GM12878 (cell line): ENCODE measurements at regions not wholly inside any gene's neighbourhood (a gene's known extent, or its start where the extent isn't known, plus 50 kb on each side); places are given as distances from the start of the nearest gene placed in this dataset.

Experiments used
- BRCA1 ChIP-seq: IDR thresholded peaks from 2 replicates; pipeline ENCODE4 v1.6.1; 2011; ENCODE audit warnings: low read depth, low read length, improper control_type of control experiment
- CHD1 ChIP-seq: IDR thresholded peaks from 2 replicates; pipeline ENCODE4 v1.6.1; 2012; ENCODE audit warnings: low read depth, low read length, improper control_type of control experiment
- CREB1 ChIP-seq: IDR thresholded peaks from 2 replicates; pipeline ENCODE4 v1.6.1; 2012; ENCODE audit warnings: low read depth, mild to moderate bottlenecking, inconsistent platforms
- CTCF ChIP-seq, 3 experiments: IDR thresholded peaks in 2 of 3; conservative IDR thresholded peaks in 1 of 3; 2 replicates each; pipeline ENCODE4 v1.5.1; 2011; ENCODE audit warnings: low read depth in 3 of 3, low read length in 3 of 3, mild to moderate bottlenecking in 3 of 3, control low read depth in 2 of 3, moderate library complexity in 2 of 3, inconsistent platforms in 1 of 3, mixed read lengths in 1 of 3; ENCODE audit not compliant: control insufficient read depth in 2 of 3, insufficient read depth in 1 of 3; ENCODE audit errors: extremely low read depth in 1 of 3
- EP300 ChIP-seq, 2 experiments: fragments of 150-350 bp in 1 of 2; IDR thresholded peaks; 2 replicates each; pipeline ENCODE4 v1.6.1; 2011 to 2012; ENCODE audit warnings: low read depth in 2 of 2, low read length in 2 of 2, borderline replicate concordance in 1 of 2, improper control_type of control experiment in 1 of 2, inconsistent platforms in 1 of 2; ENCODE audit not compliant: control insufficient read depth in 1 of 2
- EZH2 ChIP-seq: IDR thresholded peaks from 2 replicates; pipeline ENCODE4 v1.6.1; 2012; ENCODE audit warnings: low read depth, mild to moderate bottlenecking, control low read depth, inconsistent platforms, low read length, borderline replicate concordance; ENCODE audit not compliant: control insufficient read depth
- JUND ChIP-seq: IDR thresholded peaks from 2 replicates; pipeline ENCODE4 v1.6.1; 2012; ENCODE audit warnings: low read depth, mild to moderate bottlenecking, low read length, improper control_type of control experiment, moderate library complexity
- POLR2A ChIP-seq: IDR thresholded peaks from 2 replicates; pipeline ENCODE4 v1.6.1; 2011; ENCODE audit warnings: low read depth, mild to moderate bottlenecking, low read length
- POLR2AphosphoS5 ChIP-seq: IDR thresholded peaks from 2 replicates; pipeline ENCODE4 v1.6.1; 2011; ENCODE audit warnings: mild to moderate bottlenecking, low read length, inconsistent platforms
- SMC3 ChIP-seq: IDR thresholded peaks from 2 replicates; pipeline ENCODE4 v1.6.1; 2011; ENCODE audit warnings: low read length, improper control_type of control experiment, borderline replicate concordance
- TAF1 ChIP-seq: IDR thresholded peaks from 2 replicates; pipeline ENCODE4 v1.6.1; 2011; ENCODE audit warnings: mild to moderate bottlenecking, low read depth, low read length, borderline replicate concordance
- TF ChIP-seq, protein P1 (sequence below): IDR thresholded peaks from 2 replicates; pipeline ENCODE4 v1.6.1; 2011; ENCODE audit warnings: borderline replicate concordance, low read depth, mild to moderate bottlenecking, moderate library complexity, mixed read lengths, low read length; ENCODE audit not compliant: insufficient read depth; ENCODE audit errors: extremely low read length
- TF ChIP-seq, protein P2 (sequence below): IDR thresholded peaks from 2 replicates; pipeline ENCODE4 v1.6.1; 2011; ENCODE audit warnings: low read depth, mild to moderate bottlenecking, low read length, moderate library complexity, borderline replicate concordance; ENCODE audit errors: extremely low read depth

- no peak for TF ChIP-seq TAF1
- TF ChIP-seq BRCA1, result no peak
- TF ChIP-seq EZH2, result no peak
- no peak for TF ChIP-seq EP300 (IDR thresholded peaks at IDR 0.05; ENCODE audit: borderline replicate concordance in 1 of 2, control insufficient read depth in 1 of 2, low read depth in 2 of 2, low read length in 2 of 2)
- no peak for TF ChIP-seq CTCF (IDR thresholded peaks at IDR 0.05 in 2 of 3, conservative IDR thresholded peaks at IDR 0.05 in 1 of 3; ENCODE audit: control insufficient read depth in 2 of 3, extremely low read depth in 1 of 3, insufficient read depth in 1 of 3, low read depth in 3 of 3, low read length in 3 of 3)
- TF ChIP-seq SMC3, result no peak
- no peak for TF ChIP-seq POLR2AphosphoS5
- TF ChIP-seq CREB1, result no peak
- TF ChIP-seq, protein P1, sequence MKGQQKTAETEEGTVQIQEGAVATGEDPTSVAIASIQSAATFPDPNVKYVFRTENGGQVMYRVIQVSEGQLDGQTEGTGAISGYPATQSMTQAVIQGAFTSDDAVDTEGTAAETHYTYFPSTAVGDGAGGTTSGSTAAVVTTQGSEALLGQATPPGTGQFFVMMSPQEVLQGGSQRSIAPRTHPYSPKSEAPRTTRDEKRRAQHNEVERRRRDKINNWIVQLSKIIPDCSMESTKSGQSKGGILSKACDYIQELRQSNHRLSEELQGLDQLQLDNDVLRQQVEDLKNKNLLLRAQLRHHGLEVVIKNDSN, result no peak
- no peak for TF ChIP-seq JUND
- TF ChIP-seq, protein P2, sequence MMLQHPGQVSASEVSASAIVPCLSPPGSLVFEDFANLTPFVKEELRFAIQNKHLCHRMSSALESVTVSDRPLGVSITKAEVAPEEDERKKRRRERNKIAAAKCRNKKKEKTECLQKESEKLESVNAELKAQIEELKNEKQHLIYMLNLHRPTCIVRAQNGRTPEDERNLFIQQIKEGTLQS, result no peak
- no peak for TF ChIP-seq POLR2A
- no peak for TF ChIP-seq CHD1
These were observed 128.5 kb upstream of the VEGFC start for GRCh38 chr4:176921256-176921655.
